Smooth muscle cell of the brain vasculature (primary cell): ENCODE measurements at regions not wholly inside any gene's neighbourhood (a gene's known extent, or its start where the extent isn't known, plus 50 kb on each side); places are given as distances from the start of the nearest gene placed in this dataset.
"Not testable (repeated sequence)": the region's sequence is repeated elsewhere in the genome, so short reads cannot be mapped to it uniquely, and the experiment has no call there.

Experiments used
- DNase-seq: peaks from one replicate; pipeline ENCODE4 v3.0.0-alpha.2; 2012; ENCODE audit warnings: low read depth, low spot score

DNA sequence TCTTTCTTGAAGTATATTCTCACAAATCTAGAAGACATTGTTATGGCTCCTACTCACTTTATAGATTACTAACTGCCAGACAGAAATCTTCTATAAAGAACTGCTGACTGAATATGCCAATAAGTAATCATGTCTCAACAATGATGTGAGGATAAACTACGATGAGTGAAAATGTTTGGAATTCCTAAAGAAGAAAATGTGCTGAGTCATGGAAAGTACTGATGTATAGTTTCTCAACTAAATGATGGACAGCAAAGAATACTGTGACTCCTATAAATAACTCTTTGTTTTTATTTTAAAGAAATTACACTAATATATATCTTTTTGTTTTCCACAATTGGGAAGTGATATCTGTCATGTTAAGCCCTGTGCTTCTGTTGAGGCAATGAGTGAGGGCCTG, 232.9 kb downstream of the LNPK start:
- no peak for DNase-seq

DNA sequence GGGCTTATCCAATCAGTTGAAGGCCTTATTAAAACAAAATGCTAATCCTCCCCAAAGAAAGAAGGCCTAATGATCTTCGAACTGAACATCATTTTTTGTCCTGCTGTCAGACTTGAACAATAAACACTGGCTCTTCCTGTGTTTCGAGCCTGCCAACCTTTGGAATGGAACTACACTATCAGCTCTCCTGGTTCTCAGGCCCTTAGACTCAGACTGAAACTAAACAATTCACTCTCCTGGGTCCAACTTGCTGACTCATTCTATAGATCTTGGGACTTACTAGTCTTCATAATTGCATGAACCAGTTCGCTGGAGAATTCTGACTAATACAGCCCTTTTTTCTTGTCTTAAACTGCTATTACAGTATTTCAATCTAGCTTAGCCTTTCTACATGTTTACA, 235.2 kb downstream of the LNPK start:
- no peak for DNase-seq

DNA sequence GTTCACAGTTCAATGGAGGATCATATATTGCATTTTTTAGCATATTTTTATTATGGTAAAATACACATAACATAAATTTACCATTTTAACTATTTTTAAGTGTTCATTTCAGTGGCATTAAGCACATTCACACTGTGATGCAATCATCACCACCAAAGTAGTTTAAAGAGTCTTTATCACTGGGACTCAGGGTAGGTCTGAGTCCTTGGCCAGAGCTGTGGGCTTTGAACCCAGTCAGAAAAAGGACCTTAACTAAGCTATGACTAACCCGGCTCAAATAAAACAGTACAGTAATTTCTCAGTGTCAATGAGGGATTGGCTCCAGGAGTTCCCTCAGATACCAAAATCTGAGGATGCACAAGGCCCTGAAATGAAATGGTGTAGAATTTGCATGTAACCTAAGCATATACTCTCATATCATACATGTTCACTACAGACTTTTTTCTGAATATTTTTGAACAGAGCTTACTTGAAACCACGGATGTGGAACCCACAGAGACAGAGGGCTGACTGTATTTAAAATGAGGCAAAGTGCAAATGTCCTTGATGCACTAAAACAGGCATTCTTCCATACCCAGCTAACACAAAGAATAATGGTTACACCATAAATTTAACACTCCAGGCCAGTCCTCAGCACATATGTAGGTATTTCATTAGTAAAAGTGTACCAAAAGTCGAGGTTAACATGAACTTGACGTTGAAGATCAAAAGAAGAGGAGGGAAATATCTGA, 246.2 kb downstream of the LNPK start:
- no peak for DNase-seq

DNA sequence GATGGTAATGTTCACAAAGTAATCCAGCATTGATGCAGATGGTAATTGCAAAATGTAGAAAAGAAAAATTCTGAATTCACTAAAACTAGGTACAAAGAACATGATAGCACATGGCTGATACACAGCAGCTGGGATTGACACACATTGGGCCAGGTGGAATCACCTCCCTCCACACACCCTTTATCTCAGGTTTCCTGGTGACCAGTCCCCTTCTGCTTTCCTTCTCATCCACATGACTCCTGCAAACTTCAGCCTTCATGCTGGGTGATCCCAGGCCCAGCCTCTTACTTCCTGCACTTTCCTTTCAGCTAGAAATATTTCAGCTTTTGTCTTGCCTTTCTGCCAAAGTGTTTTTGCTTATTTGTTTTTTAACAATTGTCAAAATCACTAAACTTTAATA, 246.9 kb downstream of the LNPK start:
- DNase-seq, result no peak

DNA sequence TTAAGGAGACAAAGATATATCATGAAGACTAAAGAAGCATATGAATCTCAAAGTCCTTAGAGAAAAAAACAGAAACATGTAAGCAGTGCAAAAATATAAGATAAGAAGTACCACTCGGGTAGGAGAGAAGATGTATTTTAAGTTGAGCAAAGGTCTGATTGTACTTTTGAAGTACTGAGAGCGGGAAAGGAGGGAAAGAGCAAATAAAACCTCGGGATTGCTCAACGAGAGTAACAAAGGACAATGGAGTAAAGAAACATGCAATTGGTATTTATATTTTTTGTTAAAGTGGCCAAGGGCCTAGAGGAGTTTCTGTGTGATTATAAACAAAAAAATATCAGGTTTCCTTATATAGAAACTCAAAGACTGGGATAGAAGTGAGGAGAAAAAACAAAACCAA, 251.9 kb downstream of the LNPK start:
- DNase-seq, result no peak

DNA sequence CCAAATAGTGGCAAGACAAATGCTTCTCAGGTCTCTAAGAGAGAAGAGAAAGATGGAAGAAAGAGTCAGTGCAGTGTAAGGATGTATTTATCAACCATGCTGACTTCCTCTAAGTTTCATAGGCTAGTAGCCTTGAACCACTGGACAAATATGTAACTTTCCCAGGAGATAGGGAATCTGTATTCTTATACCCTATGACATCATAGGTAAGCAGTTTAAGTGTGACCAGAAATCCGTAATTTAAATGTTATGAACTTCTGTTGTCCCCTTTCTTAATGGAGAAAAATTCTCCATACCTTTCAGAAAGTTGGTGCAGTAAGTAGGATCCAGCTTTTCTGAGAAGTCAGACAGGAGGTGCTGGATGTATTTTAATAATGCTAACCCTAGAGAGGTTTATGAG, 256.2 kb downstream of the LNPK start:
- no peak for DNase-seq

DNA sequence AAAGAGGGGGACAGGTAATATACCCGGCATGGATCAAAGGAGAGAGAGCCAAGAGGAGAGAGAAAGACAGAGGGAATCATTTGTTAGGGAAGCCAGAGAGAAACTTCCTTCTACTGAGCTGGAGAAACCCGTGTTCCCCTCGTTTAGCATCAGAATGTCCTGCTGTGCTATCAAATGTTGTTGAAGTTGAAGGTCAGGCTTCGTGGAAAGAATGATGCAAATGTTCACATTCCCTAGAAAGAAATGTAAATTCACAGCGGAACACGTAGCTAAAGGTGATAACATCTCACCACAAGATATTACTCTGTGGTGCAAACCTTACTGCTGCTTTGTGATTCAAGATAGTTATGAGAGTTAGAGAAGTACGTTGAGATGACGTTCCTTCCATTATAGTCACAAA, 258.1 kb downstream of the LNPK start:
- DNase-seq, result no peak

DNA sequence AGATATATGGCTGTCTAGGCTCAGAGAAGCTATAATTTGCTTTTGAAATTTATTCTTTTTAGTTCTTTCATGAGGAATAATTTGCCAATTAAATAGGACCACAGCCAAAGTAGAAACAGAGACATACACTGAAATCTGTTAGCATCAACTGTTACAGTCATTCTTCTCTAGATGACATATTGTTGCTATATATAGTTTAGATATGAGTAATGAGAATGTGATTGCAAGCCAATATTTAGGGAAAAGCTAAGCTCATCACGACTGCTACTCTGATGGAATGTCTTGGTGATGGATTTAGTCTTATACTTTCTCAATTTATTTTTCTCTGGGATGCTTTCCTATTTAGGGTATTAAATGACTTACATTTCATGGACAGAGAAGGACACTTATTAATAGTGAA, 259.1 kb downstream of the LNPK start:
- no peak for DNase-seq

DNA sequence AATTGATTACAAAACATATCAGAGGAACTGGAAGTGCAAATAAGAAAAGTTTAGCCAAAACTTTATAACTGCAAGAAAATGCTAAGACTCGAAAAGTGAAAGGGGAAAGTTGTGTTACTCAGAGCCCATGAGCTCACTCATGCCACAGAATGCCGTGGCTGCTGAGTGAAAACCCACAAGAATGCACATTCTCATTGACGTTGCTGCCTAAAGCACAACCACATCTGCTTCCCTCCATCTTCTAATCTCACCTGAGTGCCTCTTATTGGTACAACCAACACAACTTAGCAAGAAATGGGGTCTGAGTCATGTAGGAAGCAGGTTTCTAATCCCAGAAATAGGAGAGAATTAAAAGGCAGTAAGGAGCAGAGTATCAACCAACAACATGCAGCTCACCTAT, 259.7 kb downstream of the LNPK start:
- no peak for DNase-seq

DNA sequence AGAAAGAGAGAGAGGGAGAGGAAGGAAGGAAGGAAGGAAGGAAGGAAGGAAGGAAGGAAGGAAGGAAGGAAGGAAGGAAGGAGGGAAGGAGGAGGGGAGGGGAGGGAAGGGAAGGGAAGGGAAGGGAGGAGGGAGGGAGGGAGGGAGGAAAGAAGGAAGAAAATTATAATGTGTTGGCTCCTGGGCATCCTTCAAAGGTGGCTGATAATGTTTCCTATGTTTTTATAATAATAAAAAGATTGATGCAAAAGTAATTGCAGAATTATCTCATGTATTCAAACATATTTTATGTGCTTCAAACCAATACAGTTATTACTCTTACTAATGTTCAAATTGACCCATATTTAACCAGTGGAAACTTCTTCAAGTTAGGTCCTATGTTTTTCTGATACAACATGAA, 260.9 kb downstream of the LNPK start:
- no peak for DNase-seq

DNA sequence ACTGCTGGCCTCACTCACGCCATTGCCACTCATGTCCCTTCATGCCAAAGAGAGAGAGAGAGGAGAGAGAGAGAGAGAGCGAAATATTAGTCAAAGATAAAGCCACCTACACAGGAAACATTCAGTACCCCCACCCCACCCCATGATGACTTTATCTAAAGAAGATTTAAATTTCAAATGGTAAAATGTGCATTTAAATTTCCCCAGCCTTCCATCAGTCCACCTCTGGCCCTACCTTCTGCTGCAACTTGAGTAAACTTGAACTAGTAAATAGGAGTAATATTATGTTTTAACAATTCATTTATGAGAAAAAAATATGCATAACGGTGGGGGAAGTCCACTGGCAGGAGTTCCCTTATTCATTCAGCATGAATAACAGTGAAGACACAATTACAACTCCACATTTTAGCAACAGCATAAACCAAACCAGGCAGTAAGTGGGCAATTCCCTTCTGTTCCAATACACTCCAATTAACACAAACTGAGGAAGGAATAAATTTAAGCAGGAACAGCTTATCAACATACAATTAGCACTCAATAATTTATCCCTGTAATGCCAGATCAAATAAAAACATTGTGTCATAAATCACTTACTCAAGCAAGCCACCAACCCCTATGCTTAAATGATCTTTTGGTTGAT, 264.2 kb downstream of the LNPK start:
- DNase-seq, result no peak

DNA sequence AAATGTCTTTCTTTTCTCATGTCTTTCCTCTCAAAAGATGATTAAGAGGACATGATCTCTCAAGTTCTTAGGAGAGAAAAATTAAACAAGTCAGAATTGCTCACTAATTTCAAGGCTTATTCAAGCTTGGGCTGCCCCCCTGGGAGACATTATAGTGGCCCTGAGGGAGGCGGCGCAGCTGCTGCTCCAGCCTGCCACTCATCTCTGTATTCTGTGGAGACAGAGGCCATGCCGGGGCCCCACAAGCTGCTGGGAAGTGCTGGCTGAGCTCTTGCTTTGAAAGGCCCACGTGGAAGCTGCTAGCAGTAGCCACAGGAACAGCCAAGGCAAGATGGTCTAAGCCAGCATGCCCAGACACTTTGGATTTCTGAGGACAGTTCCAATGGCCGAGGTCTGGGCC, 267.4 kb downstream of the LNPK start:
- no peak for DNase-seq

DNA sequence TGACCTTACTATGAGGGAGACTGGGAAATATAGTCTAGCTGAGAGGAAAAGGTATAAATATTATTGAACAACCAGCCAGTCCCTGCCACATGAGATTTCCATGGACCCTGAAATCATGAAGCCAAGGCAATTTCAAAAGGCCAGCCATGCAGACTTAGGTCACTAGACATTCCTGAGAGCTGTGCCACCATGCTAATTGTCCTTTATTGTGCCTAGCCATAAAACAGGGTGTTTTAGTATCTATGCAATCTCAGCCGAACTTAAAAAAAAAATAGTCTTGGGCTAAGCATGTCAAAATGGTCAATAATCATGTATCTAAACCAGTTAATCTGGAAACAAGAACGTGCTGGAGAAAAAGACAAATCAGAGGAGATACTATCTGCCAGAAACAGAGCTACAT, 269.5 kb downstream of the LNPK start:
- no peak for DNase-seq

DNA sequence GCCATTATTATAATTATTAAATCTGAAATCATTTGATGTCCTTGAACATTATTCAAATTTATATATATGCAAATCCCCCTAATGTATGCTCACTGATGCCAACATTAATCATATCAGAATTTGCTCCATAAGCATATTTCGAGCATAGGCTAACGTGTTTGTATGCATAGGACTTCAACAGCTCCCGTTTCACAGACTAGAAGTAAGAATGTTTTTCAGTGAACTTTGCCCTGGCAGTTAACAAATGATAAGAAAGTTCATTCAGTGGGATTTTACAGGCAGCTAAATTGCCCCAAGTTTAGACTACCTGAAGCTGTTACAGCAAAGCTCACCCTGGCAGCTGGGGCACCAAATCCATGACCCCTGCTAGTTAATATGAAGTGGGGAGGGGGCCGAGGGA, 272.0 kb downstream of the LNPK start:
- DNase-seq, result no peak

DNA sequence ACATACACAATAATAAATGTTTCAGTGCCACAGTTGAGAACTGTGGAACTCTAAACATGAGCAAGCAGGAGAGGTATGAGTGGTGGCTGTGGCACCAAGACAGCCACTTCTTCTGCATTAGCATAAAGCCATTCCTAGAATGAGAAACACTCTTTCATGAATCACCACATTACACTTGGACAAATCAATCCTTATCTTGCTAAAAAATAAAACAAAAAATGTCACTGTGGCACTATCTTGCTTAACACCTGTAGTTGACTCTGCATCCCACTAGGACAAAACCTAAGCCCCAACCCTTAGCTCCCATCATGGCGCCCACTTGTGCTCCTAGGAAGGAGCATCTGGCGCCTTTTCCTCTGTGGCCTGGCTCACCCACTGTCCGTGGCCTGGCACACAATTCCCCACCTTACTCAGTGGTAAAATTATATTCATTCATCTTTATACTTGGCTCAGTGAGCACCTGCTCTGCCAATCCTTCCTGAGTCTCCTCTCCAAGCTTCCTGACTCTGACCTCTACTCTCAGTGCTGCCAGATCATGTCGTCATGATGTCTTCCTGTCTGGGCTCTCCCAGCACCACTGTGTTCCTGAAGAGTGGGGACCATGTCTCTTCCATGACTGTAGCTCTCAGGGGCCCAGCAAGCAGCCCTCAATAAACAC, 272.9 kb downstream of the LNPK start:
- no peak for DNase-seq

DNA sequence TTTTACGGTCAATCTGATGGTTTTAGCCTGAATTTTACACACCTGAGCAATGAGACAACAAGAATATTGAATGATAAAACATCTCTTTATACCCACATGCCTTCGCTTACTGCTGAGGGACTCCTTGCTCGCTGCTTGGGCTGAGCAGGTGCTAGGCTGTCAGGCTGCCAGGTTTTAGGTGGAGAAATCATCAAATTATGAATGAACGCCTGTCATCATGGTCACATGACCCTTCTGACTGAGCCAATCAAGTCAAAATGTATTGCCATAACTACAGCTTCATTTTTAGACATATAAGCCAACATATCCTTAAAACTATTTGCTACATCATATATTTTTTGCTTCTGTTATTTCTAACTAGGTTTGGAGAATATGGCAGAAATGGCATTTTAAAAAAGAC, 274.0 kb downstream of the LNPK start:
- no peak for DNase-seq

DNA sequence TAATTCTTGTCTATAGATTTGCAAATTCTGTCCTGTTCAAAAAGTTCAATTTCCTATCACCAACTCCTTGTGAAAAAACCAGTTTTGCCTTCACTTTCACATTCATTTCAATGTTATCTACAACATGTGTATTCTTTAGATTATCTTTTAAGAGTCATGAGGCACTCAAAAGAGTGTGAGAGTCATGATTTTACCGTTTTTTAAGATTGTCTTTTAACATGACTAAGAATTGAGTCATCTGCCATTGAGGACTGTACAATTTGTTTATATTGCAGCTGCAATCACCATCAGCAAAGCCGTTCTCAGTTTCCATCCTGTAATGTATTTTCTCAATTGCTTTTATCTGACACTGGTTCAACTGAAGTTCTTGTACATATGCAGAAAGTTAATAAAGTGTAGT, 275.8 kb downstream of the LNPK start:
- no peak for DNase-seq

DNA sequence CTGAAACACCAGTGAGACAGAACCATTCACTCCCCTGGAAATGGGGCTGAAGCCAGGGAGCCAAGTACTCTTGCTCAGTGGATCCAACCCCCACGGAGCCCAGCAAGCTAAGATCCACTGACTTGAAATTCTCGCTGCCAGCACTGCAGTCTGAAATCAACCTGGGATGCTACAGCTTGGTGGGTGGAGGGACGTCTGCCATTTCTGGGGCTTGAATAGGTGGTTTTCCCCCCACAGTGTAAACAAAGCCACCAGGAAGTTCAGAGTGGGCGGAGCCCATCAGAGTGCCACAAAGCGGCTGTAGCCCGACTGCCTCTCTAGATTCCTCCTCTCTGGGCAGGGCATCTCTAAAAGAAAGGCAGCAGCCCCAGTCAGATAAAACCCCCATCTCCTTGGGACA, 292.8 kb downstream of the LNPK start:
- DNase-seq, result no peak

DNA sequence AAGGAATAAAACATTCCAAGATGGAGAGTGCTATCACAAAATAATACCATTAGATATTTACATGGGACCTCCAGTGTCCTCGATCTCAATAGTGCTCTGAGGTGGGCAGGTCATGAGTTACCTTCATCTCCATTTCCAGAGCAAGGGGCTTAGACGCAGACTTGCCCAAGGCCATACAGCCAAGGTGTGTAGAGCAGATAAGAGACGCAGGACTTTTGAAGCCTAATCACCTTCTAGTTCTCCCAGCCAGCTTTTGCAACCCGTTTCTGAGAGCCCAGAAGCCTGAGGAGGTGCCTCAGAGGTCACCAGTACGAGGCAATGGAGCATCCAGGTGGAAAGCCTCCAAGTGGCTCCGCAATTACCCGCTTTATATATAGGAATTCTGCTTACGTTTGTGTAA, 294.7 kb downstream of the LNPK start:
- DNase-seq, result no peak

DNA sequence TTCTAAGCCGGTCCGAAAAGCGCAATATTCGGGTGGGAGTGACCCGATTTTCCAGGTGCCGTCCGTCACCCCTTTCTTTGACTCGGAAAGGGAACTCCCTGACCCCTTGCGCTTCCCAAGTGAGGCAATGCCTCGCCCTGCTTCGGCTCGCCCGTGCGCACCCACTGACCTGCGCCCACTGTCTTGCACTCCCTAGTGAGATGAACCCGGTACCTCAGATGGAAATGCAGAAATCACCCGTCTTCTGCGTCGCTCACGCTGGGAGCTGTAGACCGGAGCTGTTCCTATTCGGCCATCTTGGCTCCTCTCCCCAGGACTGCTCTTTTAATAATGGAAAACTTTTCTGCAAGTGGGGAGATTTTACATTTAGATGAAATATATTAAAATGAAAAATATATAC, 297.5 kb downstream of the LNPK start:
- DNase-seq, result not testable (repeated sequence)

DNA sequence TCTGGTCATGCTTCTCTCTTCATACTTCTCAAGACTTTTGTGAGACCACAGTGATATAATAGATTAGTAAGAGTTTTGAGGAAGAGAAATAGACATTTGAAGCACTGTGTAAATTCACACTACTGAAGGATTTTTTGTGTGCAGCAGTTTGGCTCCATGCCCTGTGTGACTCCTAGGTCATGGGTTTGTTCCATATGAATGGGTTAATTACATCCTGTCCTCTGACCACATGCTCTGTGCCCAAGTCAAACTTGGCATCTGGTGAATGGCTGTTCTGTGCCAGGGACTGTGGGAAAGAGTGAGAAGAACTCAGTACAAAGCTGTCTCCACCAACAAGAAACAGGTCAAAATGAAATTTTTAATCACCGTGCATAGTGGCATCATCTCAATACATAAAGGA, 304.0 kb downstream of the LNPK start:
- DNase-seq, result no peak

DNA sequence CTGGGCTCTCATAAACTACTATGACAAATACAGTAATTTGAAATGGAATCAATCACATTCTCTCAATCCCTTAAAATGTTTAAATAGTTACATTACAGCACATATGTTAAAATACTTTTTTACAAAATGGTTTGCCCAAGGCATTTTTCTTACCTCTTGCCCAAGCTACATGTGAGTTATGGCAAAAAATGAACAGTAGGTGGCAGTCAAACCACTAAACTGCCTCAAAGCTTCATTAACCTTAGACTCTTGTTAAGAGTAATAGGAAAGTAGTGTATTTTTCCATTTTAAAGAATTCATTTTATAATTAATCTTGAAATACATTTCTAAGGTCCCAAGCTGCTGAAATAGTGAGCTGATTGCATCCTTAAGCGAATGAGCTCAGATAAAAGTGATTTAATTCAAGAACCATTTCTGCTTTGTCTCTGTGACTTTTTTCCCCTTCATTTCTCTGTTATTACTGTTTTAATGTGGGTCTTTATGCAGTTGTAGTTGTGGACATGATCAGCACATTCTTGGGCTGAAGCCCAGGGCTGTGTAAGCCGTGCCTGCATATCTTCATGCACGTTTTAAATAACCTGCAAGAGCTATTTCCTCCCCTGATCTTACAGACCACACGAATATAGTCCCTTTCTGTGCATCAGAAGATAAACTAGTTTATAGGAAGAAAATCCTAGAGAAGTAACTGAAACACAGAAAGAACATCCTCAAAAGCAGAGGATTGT, 311.8 kb downstream of the LNPK start:
- peak; percentile 55 for DNase-seq

DNA sequence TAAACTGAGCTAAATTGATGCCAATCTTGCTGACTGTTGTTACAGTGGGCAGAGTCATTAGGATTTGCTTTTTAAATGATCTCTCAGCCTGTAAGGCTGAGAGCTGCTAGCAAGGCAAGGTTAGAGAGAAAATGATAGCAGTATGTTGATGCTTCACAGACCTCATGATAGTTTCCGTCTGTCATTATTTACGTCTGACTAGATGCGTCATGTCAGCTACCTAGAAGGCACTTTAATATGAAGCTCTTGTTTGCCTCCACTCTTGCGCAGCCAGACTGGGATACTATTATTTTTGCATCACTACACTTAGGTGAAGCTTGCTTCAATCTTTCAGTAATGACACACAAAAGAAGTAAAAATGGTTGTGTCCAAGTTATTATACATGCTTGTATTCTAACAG, 313.8 kb downstream of the LNPK start:
- DNase-seq, result no peak
